ENCODE measurements at regions not wholly inside any gene's neighbourhood (a gene's known extent, or its start where the extent isn't known, plus 50 kb on each side); places are given as distances from the start of the nearest gene placed in this dataset.

GRCh38 chr10:110360857-110361474 is 56.2 kb upstream of the SMNDC1 start:
- no peak overlapping the region for H3K4me2 ChIP-seq (replicated peaks; ENCODE audit: low read depth, low read length, poor library complexity, severe bottlenecking)
- H3K9ac ChIP-seq (ENCODE audit: low read length): no peak overlapping the region
- no peaks in the 10 kb centered on the region for H3K79me2 ChIP-seq (ENCODE audit: control insufficient read depth, insufficient read depth, low read length)
- Mint-ChIP-seq H3K9me3 (ENCODE audit: insufficient read depth) (no peaks in the 10 kb centered on the region), H3K4me3 (no peak overlapping the region), H3K27ac (no peak overlapping the region), H3K4me1 (peaks cover 36% of the 10 kb centered on the region), H3K27me3 (peaks cover 11% of the 10 kb centered on the region)
- no peak overlapping the region for H3K27ac ChIP-seq (ENCODE audit: low read length in 2 of 2)
- peaks cover 0 to 3% (median 0%) of the 10 kb centered on the region in 3 donors for H3K9me3 ChIP-seq (ENCODE audit: control extremely low read depth in 1 of 3, control insufficient read depth in 2 of 3, insufficient read depth in 1 of 3, low read length in 2 of 3)
- H3K4me1 ChIP-seq (ENCODE audit: control insufficient read depth in 2 of 2, insufficient read depth in 2 of 2, low read length in 2 of 2): peaks cover 34 to 35% of the 10 kb centered on the region in 2 donors
- WGBS (ENCODE audit: insufficient coverage): 92% methylated on average over 4 of the region's 5 CpGs
- H3K36me3 ChIP-seq (replicated peaks in 1 of 2; ENCODE audit: control extremely low read depth in 1 of 2, control insufficient read depth in 1 of 2, extremely low read depth in 1 of 2, insufficient read depth in 2 of 2, low read length in 1 of 2): no peaks in the 10 kb centered on the region
- peaks cover 0 to 6% (median 0%) of the 10 kb centered on the region in 4 experiments for H3K27me3 ChIP-seq (replicated peaks in 1 of 4; ENCODE audit: control extremely low read depth in 1 of 4, control insufficient read depth in 3 of 4, insufficient read depth in 4 of 4, low read length in 3 of 4)
- ATAC-seq (ENCODE audit: low read depth): no peak
- no peak for DNase-seq
- CTCF ChIA-PET: interaction anchor here (1.0 kb wide), 1 partner anchor 225 kb away, joined by 3 read pairs; no protein-coding TSS in a partner anchor
- POLR2A ChIA-PET: no interaction called here
- H4K20me1 ChIP-seq (ENCODE audit: control insufficient read depth, insufficient read depth, low read length, poor library complexity, severe bottlenecking): no peaks in the 10 kb centered on the region
- intact Hi-C loops (cut with micrococcal nuclease): no loop called here
- TF ChIP-seq EZH2 (IDR thresholded peaks at IDR 0.05; ENCODE audit: borderline replicate concordance, insufficient read depth, low read depth, low read length, poor library complexity, severe bottlenecking) (no peak), CTCF (IDR thresholded peaks at IDR 0.05) (no peak)
- H2AFZ ChIP-seq (ENCODE audit: insufficient read depth, low read depth, low read length, poor library complexity, severe bottlenecking): no peak overlapping the region
- H3K4me3 ChIP-seq (ENCODE audit: control extremely low read depth in 1 of 5, extremely low read depth in 1 of 5, insufficient read depth in 1 of 5, low read depth in 2 of 5, low read length in 4 of 5): no peak overlapping the region

GRCh38 chr10:110361800-110362456 is 57.2 kb upstream of the SMNDC1 start:
- peaks cover 0 to 3% (median 0%) of the 10 kb centered on the region in 3 donors for H3K9me3 ChIP-seq (ENCODE audit: control extremely low read depth in 1 of 3, control insufficient read depth in 2 of 3, insufficient read depth in 1 of 3, low read length in 2 of 3)
- TF ChIP-seq CTCF (IDR thresholded peaks at IDR 0.05) (no peak), EZH2 (IDR thresholded peaks at IDR 0.05; ENCODE audit: borderline replicate concordance, insufficient read depth, low read depth, low read length, poor library complexity, severe bottlenecking) (no peak)
- Mint-ChIP-seq H3K27ac (peak overlapping the region; percentile 8), H3K9me3 (ENCODE audit: insufficient read depth) (no peaks in the 10 kb centered on the region), H3K27me3 (peaks cover 11% of the 10 kb centered on the region), H3K4me1 (peaks cover 26% of the 10 kb centered on the region), H3K4me3 (no peak overlapping the region)
- CTCF ChIA-PET: no interaction called here
- intact Hi-C loops (cut with micrococcal nuclease): no loop called here
- H3K79me2 ChIP-seq (ENCODE audit: control insufficient read depth, insufficient read depth, low read length): no peaks in the 10 kb centered on the region
- H3K4me1 ChIP-seq (ENCODE audit: control insufficient read depth in 2 of 2, insufficient read depth in 2 of 2, low read length in 2 of 2): peaks cover 26% of the 10 kb centered on the region in 2 donors
- no peak overlapping the region for H3K9ac ChIP-seq (ENCODE audit: low read length)
- 69% methylated on average over 3 of the region's 5 CpGs for WGBS (ENCODE audit: insufficient coverage)
- H3K27ac ChIP-seq (ENCODE audit: low read length in 2 of 2): no peak overlapping the region
- POLR2A ChIA-PET: interaction anchor here (0.7 kb wide), 1 partner anchor 160 kb away, joined by 3 read pairs; no protein-coding TSS in a partner anchor
- peaks cover 0 to 6% (median 0%) of the 10 kb centered on the region in 4 experiments for H3K27me3 ChIP-seq (replicated peaks in 1 of 4; ENCODE audit: control extremely low read depth in 1 of 4, control insufficient read depth in 3 of 4, insufficient read depth in 4 of 4, low read length in 3 of 4)
- H4K20me1 ChIP-seq (ENCODE audit: control insufficient read depth, insufficient read depth, low read length, poor library complexity, severe bottlenecking): no peaks in the 10 kb centered on the region
- no peak overlapping the region for H2AFZ ChIP-seq (ENCODE audit: insufficient read depth, low read depth, low read length, poor library complexity, severe bottlenecking)
- DNase-seq: no peak
- H3K4me3 ChIP-seq (ENCODE audit: control extremely low read depth in 1 of 5, extremely low read depth in 1 of 5, insufficient read depth in 1 of 5, low read depth in 2 of 5, low read length in 4 of 5): no peak overlapping the region
- H3K36me3 ChIP-seq (replicated peaks in 1 of 2; ENCODE audit: control extremely low read depth in 1 of 2, control insufficient read depth in 1 of 2, extremely low read depth in 1 of 2, insufficient read depth in 2 of 2, low read length in 1 of 2): no peaks in the 10 kb centered on the region
- ATAC-seq (ENCODE audit: low read depth): no peak
- H3K4me2 ChIP-seq (replicated peaks; ENCODE audit: low read depth, low read length, poor library complexity, severe bottlenecking): no peak overlapping the region

All from B cell (primary cell).